Ascending aorta (tissue), 2 donors: ENCODE measurements at regions not wholly inside any gene's neighbourhood (a gene's known extent, or its start where the extent isn't known, plus 50 kb on each side); places are given as distances from the start of the nearest gene placed in this dataset.

Experiments used
- DNase-seq, 2 donors: peaks; one replicate each; pipeline ENCODE4 v3.0.0-alpha.2; 2019; ENCODE audit warnings: low spot score in 2 of 2
- H3K27ac ChIP-seq, 2 donors: fragments of 200-600 bp; sonication (generic); one replicate each; pipeline ENCODE4 v1.5.1; 2016 to 2017; ENCODE audit warnings: mild to moderate bottlenecking in 1 of 2
- H3K27me3 ChIP-seq: fragments of 200-600 bp; sonication (generic); one replicate; pipeline ENCODE4 v1.5.1; 2017
- H3K36me3 ChIP-seq, 2 donors: fragments of 200-600 bp; sonication (generic); one replicate each; pipeline ENCODE4 v1.5.1; 2016
- H3K4me1 ChIP-seq, 2 donors: fragments of 200-600 bp; sonication (generic); one replicate each; pipeline ENCODE4 v1.5.1; 2016 to 2017; ENCODE audit warnings: mild to moderate bottlenecking in 1 of 2
- H3K4me3 ChIP-seq, 2 donors: fragments of 200-600 bp; sonication (generic); one replicate each; pipeline ENCODE4 v1.5.1; 2016 to 2017; ENCODE audit warnings: mild to moderate bottlenecking in 1 of 2
- H3K9me3 ChIP-seq, 2 donors: fragments of 200-600 bp; sonication (generic); one replicate each; pipeline ENCODE4 v1.5.1; 2016
- intact Hi-C: fragments of 100-400 bp; cut with DNase I; formaldehyde crosslinking; loops from one replicate; pipeline ENCODE4 v1.15.1; 2023
- TF ChIP-seq, protein P1 (sequence below), 3 experiments: fragments of 200-600 bp in 2 of 3; fragments of 450-650 bp in 1 of 3; sonication (generic) in 2 of 3; IDR thresholded peaks; one replicate each; pipeline ENCODE4 v1.5.1; 2016 to 2019; ENCODE audit warnings: antibody characterized with exemption in 3 of 3, mild to moderate bottlenecking in 1 of 3, moderate library complexity in 1 of 3

DNA sequence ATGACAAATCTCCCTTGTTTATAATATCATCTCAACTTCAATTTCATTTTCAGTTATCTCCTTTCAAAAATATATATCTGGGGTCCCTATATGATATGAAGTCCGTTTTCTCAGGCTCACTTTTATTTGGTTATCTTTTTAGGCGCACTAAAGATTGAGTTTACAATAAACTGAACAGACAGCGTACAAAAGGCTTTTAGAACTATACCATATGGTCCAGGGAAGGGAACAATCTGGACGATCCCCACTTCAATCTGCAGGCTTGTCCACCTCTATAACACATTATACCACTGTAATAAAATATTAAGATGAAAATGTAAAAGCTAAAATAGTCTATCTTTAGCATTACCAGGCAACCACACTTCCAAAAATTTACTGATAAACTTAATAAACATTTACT, 289.9 kb downstream of the ZEB2 start:
- Histone ChIP-seq H3K36me3 (no peaks in the 10 kb centered on the region), H3K4me3 (no peak overlapping the region), H3K9me3 (no peaks in the 10 kb centered on the region), H3K4me1 (peaks cover 0 to 4% of the 10 kb centered on the region in 2 donors), H3K27ac (no peak overlapping the region), H3K27me3 (no peaks in the 10 kb centered on the region)
- no peak for DNase-seq
- intact Hi-C loops, result no loop called here
- TF ChIP-seq, protein P1, sequence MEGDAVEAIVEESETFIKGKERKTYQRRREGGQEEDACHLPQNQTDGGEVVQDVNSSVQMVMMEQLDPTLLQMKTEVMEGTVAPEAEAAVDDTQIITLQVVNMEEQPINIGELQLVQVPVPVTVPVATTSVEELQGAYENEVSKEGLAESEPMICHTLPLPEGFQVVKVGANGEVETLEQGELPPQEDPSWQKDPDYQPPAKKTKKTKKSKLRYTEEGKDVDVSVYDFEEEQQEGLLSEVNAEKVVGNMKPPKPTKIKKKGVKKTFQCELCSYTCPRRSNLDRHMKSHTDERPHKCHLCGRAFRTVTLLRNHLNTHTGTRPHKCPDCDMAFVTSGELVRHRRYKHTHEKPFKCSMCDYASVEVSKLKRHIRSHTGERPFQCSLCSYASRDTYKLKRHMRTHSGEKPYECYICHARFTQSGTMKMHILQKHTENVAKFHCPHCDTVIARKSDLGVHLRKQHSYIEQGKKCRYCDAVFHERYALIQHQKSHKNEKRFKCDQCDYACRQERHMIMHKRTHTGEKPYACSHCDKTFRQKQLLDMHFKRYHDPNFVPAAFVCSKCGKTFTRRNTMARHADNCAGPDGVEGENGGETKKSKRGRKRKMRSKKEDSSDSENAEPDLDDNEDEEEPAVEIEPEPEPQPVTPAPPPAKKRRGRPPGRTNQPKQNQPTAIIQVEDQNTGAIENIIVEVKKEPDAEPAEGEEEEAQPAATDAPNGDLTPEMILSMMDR (IDR thresholded peaks at IDR 0.05), result no peak

DNA sequence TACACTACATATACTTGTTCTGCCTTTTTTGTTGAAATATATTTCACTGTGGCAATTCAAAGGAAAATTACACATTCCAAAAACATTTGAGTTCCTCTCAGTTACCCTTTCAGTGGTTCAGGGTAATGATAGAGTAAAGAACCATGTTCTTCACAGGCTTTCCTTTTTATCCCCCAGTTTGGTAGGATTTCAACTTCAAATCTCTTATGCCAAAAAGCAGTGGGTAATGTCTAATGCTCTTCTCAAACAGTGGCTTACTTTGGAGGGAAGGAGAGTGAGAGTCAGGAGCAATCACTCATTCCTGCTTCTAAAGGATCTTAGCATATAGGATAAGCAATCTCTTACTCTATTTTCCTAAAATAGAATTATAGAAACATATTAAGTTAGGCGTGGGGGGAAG, 290.6 kb downstream of the ZEB2 start:
- TF ChIP-seq, protein P1 (IDR thresholded peaks at IDR 0.05), result no peak
- Histone ChIP-seq H3K36me3 (no peaks in the 10 kb centered on the region), H3K4me3 (no peak overlapping the region), H3K27ac (no peak overlapping the region), H3K4me1 (peaks cover 0 to 4% of the 10 kb centered on the region in 2 donors), H3K27me3 (no peaks in the 10 kb centered on the region), H3K9me3 (no peaks in the 10 kb centered on the region)
- no peak for DNase-seq
- intact Hi-C loops, result no loop called here

DNA sequence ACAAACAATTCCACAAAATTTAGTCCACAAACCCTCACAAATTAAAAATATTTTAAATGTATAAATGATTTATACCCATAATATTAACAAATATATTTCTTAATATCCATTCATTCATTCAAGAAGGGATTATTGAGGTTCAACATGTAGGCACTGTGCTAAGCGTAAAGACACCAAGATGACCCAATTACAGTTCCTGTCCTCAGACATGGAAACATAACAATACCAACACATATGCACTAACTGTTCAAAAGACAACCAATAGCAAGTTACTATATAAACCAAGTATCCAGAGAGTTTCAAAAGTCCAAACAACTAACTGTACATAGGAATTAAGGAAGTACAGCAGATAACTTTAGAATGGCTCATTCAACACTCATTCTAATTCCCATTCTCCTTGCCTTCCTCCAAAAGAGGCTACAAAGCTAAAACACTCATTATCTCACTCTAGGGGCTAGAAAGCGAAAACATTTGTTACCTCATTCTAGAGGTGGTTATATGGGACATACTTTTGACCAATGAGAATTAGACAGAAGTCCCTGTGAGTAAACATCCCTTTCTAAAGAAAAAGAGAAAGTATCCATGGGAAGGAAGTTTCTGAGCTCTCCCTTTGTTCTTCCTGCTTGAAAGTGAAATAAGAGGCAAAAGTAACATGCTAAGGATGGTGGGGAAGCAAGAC, 292.4 kb downstream of the ZEB2 start:
- no peak for DNase-seq
- intact Hi-C loops, result no loop called here
- Histone ChIP-seq H3K36me3 (no peaks in the 10 kb centered on the region), H3K27me3 (no peaks in the 10 kb centered on the region), H3K4me3 (no peak overlapping the region), H3K27ac (no peak overlapping the region), H3K9me3 (no peaks in the 10 kb centered on the region), H3K4me1 (peaks cover 0 to 4% of the 10 kb centered on the region in 2 donors)
- TF ChIP-seq, protein P1 (IDR thresholded peaks at IDR 0.05), result no peak

DNA sequence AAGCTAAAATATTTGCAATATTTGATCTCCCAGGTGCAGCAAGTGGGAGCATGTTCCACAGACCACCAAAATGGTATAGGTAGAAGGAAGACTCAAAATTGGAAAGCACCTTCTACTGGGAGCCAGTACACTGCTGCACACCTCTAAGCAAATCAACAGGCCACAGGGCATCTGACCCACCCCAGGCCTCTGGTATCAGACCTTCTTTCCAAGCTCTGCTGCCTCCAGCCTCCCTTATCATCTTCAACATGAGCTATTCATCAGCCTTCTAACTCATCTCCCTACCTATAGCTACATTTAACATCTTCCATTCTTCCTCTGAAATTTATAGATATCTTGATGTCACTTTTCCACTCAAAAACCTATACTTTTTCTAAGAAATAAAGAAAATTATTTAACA, 294.8 kb downstream of the ZEB2 start:
- no peaks in the 10 kb centered on the region for H3K9me3 ChIP-seq

DNA sequence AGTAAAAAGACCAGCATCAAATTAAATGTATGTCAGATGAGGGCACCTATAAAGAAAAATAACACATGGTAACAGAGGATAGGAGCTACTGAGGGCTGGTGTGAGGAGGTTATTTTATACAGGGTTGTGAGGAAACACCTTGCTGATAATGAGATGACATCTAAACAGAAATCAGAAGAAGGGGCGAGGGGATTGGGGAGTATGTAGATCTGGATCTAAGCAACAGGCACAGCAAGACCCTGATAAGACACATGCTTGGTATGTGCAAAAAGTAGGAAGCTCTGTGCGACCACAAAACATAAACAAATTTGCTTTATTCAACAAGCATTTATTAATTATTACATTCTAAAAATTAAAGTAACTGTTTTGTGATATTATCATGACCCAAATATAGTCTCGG, 295.4 kb downstream of the ZEB2 start:
- Histone ChIP-seq H3K36me3 (no peaks in the 10 kb centered on the region), H3K9me3 (no peaks in the 10 kb centered on the region), H3K4me3 (no peak overlapping the region), H3K27me3 (no peaks in the 10 kb centered on the region), H3K4me1 (peaks cover 0 to 2% of the 10 kb centered on the region in 2 donors), H3K27ac (no peak overlapping the region)
- intact Hi-C loops, result no loop called here
- TF ChIP-seq, protein P1 (IDR thresholded peaks at IDR 0.05), result no peak
- no peak for DNase-seq

More for the DNA sequence above, 294.8 kb downstream of the ZEB2 start:
- DNase-seq, result no peak
- Histone ChIP-seq H3K36me3 (no peaks in the 10 kb centered on the region), H3K27ac (no peak overlapping the region), H3K4me1 (no peaks in the 10 kb centered on the region), H3K4me3 (no peak overlapping the region), H3K27me3 (no peaks in the 10 kb centered on the region)
- TF ChIP-seq, protein P1 (IDR thresholded peaks at IDR 0.05), result no peak
- intact Hi-C loops, result no loop called here

DNA sequence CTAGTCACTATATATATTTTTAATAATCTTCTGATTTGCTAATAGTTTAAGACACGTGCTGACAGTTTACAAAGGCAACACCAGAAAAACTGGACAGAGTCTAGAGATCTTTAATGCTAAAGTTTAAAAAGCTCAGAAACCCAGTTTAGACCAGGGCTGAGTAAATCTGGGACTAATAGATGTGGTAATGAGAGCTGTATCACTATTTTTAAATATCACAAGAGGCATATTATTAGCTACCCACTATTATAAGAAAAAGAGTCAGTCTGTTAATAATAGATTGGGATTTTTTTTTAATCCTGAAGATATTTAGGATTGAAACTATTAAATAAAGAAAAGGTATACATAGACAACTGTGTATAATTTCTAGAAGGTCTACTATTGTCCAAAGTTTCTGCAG, 299.9 kb downstream of the ZEB2 start:
- no peaks in the 10 kb centered on the region for H3K36me3 ChIP-seq
- DNase-seq, result no peak
- intact Hi-C loops, result no loop called here
- H3K4me1 ChIP-seq, result peaks cover 0 to 10% of the 10 kb centered on the region in 2 donors
- H3K27me3 ChIP-seq, result no peaks in the 10 kb centered on the region
- TF ChIP-seq, protein P1 (IDR thresholded peaks at IDR 0.05), result no peak
- no peak overlapping the region for H3K4me3 ChIP-seq
- no peak overlapping the region for H3K27ac ChIP-seq
- H3K9me3 ChIP-seq, result no peaks in the 10 kb centered on the region
